ENCODE measurements at regions not wholly inside any gene's neighbourhood (a gene's known extent, or its start where the extent isn't known, plus 50 kb on each side); places are given as distances from the start of the nearest gene placed in this dataset.

GRCh38 chr13:47399599-47399998 is 502.7 kb upstream of the HTR2A start:
- no peak for DNase-seq
- no peak for TF ChIP-seq POLR2A (IDR thresholded peaks at IDR 0.05)
- no peak for TF ChIP-seq CTCF (IDR thresholded peaks at IDR 0.05)
- H3K27ac ChIP-seq: no peak overlapping the region
- no peaks in the 10 kb centered on the region for H3K4me1 ChIP-seq
- H3K9me3 ChIP-seq: no peaks in the 10 kb centered on the region
- 51 to 61% methylated on average over 2 of the region's 2 CpGs for WGBS, 2 donors
- intact Hi-C loops (cut with DNase I): no loop called here
- H3K4me3 ChIP-seq: no peak overlapping the region
- no peaks in the 10 kb centered on the region for H3K27me3 ChIP-seq
- H3K36me3 ChIP-seq: no peaks in the 10 kb centered on the region

GRCh38 chr13:47397739-47398138 is 500.9 kb upstream of the HTR2A start:
- DNase-seq: no peak
- H3K9me3 ChIP-seq: no peaks in the 10 kb centered on the region
- intact Hi-C loops (cut with DNase I): no loop called here
- H3K4me3 ChIP-seq: no peak overlapping the region
- TF ChIP-seq POLR2A (IDR thresholded peaks at IDR 0.05) (no peak), CTCF (IDR thresholded peaks at IDR 0.05) (no peak)
- 20 to 30% methylated on average over 2 of the region's 2 CpGs for WGBS, 2 donors
- no peaks in the 10 kb centered on the region for H3K27me3 ChIP-seq
- no peaks in the 10 kb centered on the region for H3K4me1 ChIP-seq
- H3K27ac ChIP-seq: no peak overlapping the region
- H3K36me3 ChIP-seq: no peaks in the 10 kb centered on the region

GRCh38 chr13:47396915-47397314 is 500.1 kb upstream of the HTR2A start:
- no peak for DNase-seq
- Histone ChIP-seq H3K9me3 (no peaks in the 10 kb centered on the region), H3K36me3 (no peaks in the 10 kb centered on the region), H3K27me3 (no peaks in the 10 kb centered on the region), H3K4me1 (no peaks in the 10 kb centered on the region), H3K27ac (no peak overlapping the region), H3K4me3 (no peak overlapping the region)
- TF ChIP-seq POLR2A (IDR thresholded peaks at IDR 0.05) (no peak), CTCF (IDR thresholded peaks at IDR 0.05) (no peak)
- intact Hi-C loops (cut with DNase I): no loop called here
- WGBS, 2 donors: 75 to 76% methylated on average over 5 of the region's 5 CpGs

- no peak for DNase-seq
- 46 to 54% methylated on average over 1 of the region's 1 CpG for WGBS, 2 donors
- TF ChIP-seq POLR2A (IDR thresholded peaks at IDR 0.05): no peak
- TF ChIP-seq CTCF (IDR thresholded peaks at IDR 0.05): no peak
- no peaks in the 10 kb centered on the region for H3K4me1 ChIP-seq
- H3K4me3 ChIP-seq: no peak overlapping the region
- no peak overlapping the region for H3K27ac ChIP-seq
- no peaks in the 10 kb centered on the region for H3K36me3 ChIP-seq
- H3K27me3 ChIP-seq: no peaks in the 10 kb centered on the region
- intact Hi-C loops (cut with DNase I): no loop called here
- H3K9me3 ChIP-seq: no peaks in the 10 kb centered on the region
Observed at GRCh38 chr13:47374741-47375140, 477.9 kb upstream of the HTR2A start.

- Histone ChIP-seq H3K36me3 (no peaks in the 10 kb centered on the region), H3K27me3 (no peaks in the 10 kb centered on the region), H3K9me3 (peaks cover 0 to 4% (median 0%) of the 10 kb centered on the region in 3 donors), H3K27ac (no peak overlapping the region), H3K4me3 (no peak overlapping the region), H3K4me1 (no peaks in the 10 kb centered on the region)
- TF ChIP-seq POLR2A (IDR thresholded peaks at IDR 0.05): no peak
- TF ChIP-seq CTCF (IDR thresholded peaks at IDR 0.05): no peak
- DNase-seq: no peak
- intact Hi-C loops (cut with DNase I): no loop called here
- WGBS, 2 donors: 0 to 11% methylated on average over 1 of the region's 1 CpG
Observed at GRCh38 chr13:47372751-47373150, 475.9 kb upstream of the HTR2A start.
